LNCaP clone FGC (cell line): ENCODE measurements at regions not wholly inside any gene's neighbourhood (a gene's known extent, or its start where the extent isn't known, plus 50 kb on each side); places are given as distances from the start of the nearest gene placed in this dataset.

Experiments used
- DNase-seq: peaks from one replicate; pipeline ENCODE4 v3.0.0-alpha.2; 2011; ENCODE audit warnings: low read depth
- H3K4me3 ChIP-seq: 2 replicates; pipeline ENCODE4 v1.5.1; 2011; ENCODE audit warnings: mild to moderate bottlenecking, low read depth, low read length, control low read depth
- TF ChIP-seq, protein P1 (sequence below): IDR thresholded peaks from 2 replicates; pipeline ENCODE4 v1.5.1; 2012; ENCODE audit warnings: mild to moderate bottlenecking; ENCODE audit not compliant: control insufficient read depth, insufficient read depth; ENCODE audit errors: extremely low read depth

DNA sequence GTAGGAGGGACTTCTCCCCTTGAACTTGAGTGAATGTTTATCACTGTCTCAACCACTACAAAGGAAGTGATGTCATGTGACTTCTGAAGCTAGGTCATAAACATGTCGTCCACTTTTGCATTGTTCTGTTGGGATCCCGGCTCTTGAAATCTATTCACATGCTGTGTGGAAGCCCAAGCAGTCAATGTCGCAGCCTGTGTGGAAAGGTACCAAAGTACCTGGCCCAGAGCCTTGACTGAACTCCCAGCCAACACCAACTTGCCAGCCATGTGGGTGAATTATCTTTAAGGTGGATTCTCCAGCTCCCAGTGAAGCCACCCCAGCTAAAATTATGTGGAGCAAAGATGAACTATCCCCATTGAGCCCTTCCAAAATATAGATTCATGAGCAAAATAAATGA, 85.0 kb upstream of the USP38 start:
- TF ChIP-seq, protein P1, sequence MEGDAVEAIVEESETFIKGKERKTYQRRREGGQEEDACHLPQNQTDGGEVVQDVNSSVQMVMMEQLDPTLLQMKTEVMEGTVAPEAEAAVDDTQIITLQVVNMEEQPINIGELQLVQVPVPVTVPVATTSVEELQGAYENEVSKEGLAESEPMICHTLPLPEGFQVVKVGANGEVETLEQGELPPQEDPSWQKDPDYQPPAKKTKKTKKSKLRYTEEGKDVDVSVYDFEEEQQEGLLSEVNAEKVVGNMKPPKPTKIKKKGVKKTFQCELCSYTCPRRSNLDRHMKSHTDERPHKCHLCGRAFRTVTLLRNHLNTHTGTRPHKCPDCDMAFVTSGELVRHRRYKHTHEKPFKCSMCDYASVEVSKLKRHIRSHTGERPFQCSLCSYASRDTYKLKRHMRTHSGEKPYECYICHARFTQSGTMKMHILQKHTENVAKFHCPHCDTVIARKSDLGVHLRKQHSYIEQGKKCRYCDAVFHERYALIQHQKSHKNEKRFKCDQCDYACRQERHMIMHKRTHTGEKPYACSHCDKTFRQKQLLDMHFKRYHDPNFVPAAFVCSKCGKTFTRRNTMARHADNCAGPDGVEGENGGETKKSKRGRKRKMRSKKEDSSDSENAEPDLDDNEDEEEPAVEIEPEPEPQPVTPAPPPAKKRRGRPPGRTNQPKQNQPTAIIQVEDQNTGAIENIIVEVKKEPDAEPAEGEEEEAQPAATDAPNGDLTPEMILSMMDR: no peak
- no peak overlapping the region for H3K4me3 ChIP-seq
- DNase-seq: no peak

DNA sequence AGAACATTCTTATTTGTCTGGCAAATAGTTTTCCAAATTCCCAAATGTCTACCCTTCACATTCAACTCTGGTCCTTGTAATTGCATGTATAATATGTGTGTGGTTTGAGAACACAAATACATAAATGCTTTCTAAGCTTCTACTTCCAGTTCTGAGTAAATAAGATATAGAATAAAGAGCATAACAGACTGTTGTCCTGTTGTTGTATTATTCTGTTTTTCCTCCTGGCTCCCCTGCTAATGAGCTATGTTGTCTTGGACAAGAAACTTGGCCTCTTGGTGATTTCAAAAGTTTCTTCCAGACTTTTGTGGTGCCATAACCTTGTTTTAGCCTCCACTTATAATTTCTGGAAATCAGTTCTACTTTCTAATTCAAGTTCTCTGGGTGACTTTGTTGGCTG, 75.3 kb upstream of the USP38 start:
- no peak for DNase-seq
- H3K4me3 ChIP-seq: no peak overlapping the region
- TF ChIP-seq, protein P1: no peak

DNA sequence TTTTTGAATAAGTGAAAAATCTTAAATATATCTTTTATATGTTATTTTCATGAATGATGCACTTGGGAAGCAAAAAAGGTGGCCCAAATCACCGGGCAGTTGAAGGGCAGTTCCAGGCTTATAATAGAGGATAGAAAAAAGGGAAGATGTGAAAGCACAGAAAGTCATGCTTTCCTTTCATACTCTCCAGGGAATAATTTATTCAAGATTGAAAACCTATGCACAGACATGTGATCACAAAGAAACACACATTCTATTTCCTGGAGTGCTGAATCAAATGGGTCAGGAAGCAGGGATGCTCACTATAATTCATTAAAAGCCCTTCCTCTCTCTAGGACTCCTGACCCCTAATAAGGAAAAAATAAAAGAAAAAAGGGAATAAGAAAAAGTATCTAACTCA, 66.1 kb upstream of the USP38 start:
- DNase-seq: no peak
- no peak overlapping the region for H3K4me3 ChIP-seq

DNA sequence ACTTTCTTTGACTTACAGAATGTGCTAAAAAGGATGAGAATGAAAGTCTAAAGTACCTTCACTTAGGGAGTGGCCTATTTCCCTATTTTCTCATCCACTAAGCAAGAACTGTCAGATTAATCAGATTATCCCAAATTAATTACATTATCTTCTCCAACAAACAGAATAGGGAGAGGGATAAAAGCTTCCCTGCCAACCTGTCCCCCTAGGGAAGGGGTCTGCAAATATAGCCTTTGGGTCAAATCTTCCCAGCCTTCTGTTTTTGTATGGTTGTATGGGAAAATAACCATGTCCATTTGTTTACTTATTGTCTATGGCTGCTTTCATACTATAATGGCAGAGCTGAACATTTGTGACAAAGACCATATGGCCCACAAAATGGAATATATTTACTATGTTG, 57.1 kb upstream of the USP38 start:
- TF ChIP-seq, protein P1: no peak
- no peak overlapping the region for H3K4me3 ChIP-seq
- no peak for DNase-seq

More for the DNA sequence above, 66.1 kb upstream of the USP38 start:
- TF ChIP-seq, protein P1: no peak

DNA sequence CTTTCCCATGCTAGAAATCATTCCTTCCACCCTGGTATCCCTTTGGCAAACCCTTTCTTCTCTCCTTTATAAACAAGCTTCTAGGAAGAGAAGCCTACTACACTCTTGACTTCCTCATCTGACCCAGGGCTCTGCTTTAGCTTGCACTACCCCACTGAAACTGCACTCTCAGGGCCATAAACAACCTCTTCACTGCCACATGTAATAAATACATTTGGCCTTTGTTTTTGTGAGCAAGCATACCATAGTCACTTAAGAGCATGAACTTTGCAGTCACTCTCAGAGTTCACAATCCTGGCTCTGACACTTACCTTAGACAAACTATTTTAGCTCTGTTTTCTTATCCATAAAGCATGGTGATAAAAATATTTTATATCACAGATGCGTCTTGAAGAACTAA, 50.7 kb upstream of the USP38 start:
- no peak overlapping the region for H3K4me3 ChIP-seq
- TF ChIP-seq, protein P1: no peak
- DNase-seq: no peak
